KMS-11 (cell line): ENCODE measurements at regions not wholly inside any gene's neighbourhood (a gene's known extent, or its start where the extent isn't known, plus 50 kb on each side); places are given as distances from the start of the nearest gene placed in this dataset.

Experiments
- H2AFZ ChIP-seq: fragments of 200-600 bp; sonication (generic); 2 replicates; pipeline ENCODE4 v1.6.1; 2016; ENCODE audit warnings: antibody characterized with exemption, mixed run types, low read depth
- H3K27ac ChIP-seq: fragments of 200-600 bp; sonication (generic); 2 replicates; pipeline ENCODE4 v1.6.1; 2016; ENCODE audit warnings: mild to moderate bottlenecking, mixed run types
- H3K27me3 ChIP-seq: fragments of 200-600 bp; sonication (generic); 2 replicates; pipeline ENCODE4 v1.6.1; 2017; ENCODE audit warnings: mild to moderate bottlenecking, low read depth, mixed run types, moderate library complexity; ENCODE audit not compliant: insufficient read depth
- H3K36me3 ChIP-seq: fragments of 200-600 bp; sonication (generic); 2 replicates; pipeline ENCODE4 v1.6.1; 2017; ENCODE audit warnings: mild to moderate bottlenecking, mixed run types; ENCODE audit not compliant: insufficient read depth
- H3K4me1 ChIP-seq: fragments of 200-600 bp; sonication (generic); 2 replicates; pipeline ENCODE4 v1.6.1; 2016; ENCODE audit warnings: mild to moderate bottlenecking, low read depth, mixed run types; ENCODE audit not compliant: poor library complexity, severe bottlenecking
- H3K4me2 ChIP-seq: fragments of 200-600 bp; sonication (generic); 2 replicates; pipeline ENCODE4 v1.7.0; 2016; ENCODE audit warnings: mild to moderate bottlenecking, mixed run types
- H3K4me3 ChIP-seq: fragments of 200-600 bp; sonication (generic); IDR thresholded peaks from 2 replicates; pipeline ENCODE4 v1.6.1; 2017; ENCODE audit warnings: low read depth, low read length, mixed read lengths; ENCODE audit not compliant: insufficient read depth
- H3K79me2 ChIP-seq: fragments of 200-600 bp; sonication (generic); 2 replicates; pipeline ENCODE4 v1.6.1; 2016; ENCODE audit warnings: low read depth, mixed run types; ENCODE audit not compliant: insufficient read depth
- H3K9ac ChIP-seq: fragments of 200-600 bp; sonication (generic); 2 replicates; pipeline ENCODE4 v1.6.1; 2016; ENCODE audit warnings: mild to moderate bottlenecking, mixed run types
- H4K20me1 ChIP-seq: fragments of 200-600 bp; sonication (generic); 2 replicates; pipeline ENCODE4 v1.6.1; 2016; ENCODE audit warnings: mild to moderate bottlenecking, mixed run types; ENCODE audit not compliant: insufficient read depth
- CTCF ChIP-seq: fragments of 200-600 bp; sonication (generic); conservative IDR thresholded peaks from 2 replicates; pipeline ENCODE4 v1.6.1; 2017; ENCODE audit warnings: low read depth, mild to moderate bottlenecking, antibody characterized with exemption, low read length, moderate library complexity, mixed read lengths

- no peak overlapping the region for H3K9ac ChIP-seq
- no peaks in the 10 kb centered on the region for H3K36me3 ChIP-seq
- no peaks in the 10 kb centered on the region for H3K27me3 ChIP-seq
- no peak overlapping the region for H3K4me3 ChIP-seq
- H2AFZ ChIP-seq: no peak overlapping the region
- H4K20me1 ChIP-seq: no peaks in the 10 kb centered on the region
- no peak overlapping the region for H3K4me2 ChIP-seq
- H3K79me2 ChIP-seq: no peaks in the 10 kb centered on the region
- TF ChIP-seq CTCF: no peak
- H3K4me1 ChIP-seq: no peaks in the 10 kb centered on the region
- no peak overlapping the region for H3K27ac ChIP-seq
Observed at GRCh38 chr1:114203595-114204128, 50.0 kb upstream of the SYT6 start.
